ENCODE measurements at regions not wholly inside any gene's neighbourhood (a gene's known extent, or its start where the extent isn't known, plus 50 kb on each side); places are given as distances from the start of the nearest gene placed in this dataset.

GRCh38 chr17:53006006-53006405 is 816.7 kb upstream of the KIF2B start:
- TF ChIP-seq EZH2 (IDR thresholded peaks at IDR 0.05; ENCODE audit: borderline replicate concordance, low read depth, low read length, poor library complexity, severe bottlenecking) (no peak), CTCF (conservative IDR thresholded peaks at IDR 0.05; ENCODE audit: low read depth, low read length) (no peak)
- ChIA-PET POLR2A (ENCODE audit: low non-redundant PET) (no interaction called here), CTCF (no interaction called here)
- Histone ChIP-seq H3K9me3 (ENCODE audit: low read depth, low read length, poor library complexity, severe bottlenecking) (no peaks in the 10 kb centered on the region), H3K4me3 (ENCODE audit: low read depth, low read length, poor library complexity, severe bottlenecking) (no peak overlapping the region), H3K27ac (ENCODE audit: low read depth, low read length, poor library complexity, severe bottlenecking) (no peak overlapping the region), H3K4me1 (ENCODE audit: insufficient read depth, low read length, poor library complexity, severe bottlenecking) (no peaks in the 10 kb centered on the region), H3K27me3 (replicated peaks; ENCODE audit: insufficient read depth, low read depth, low read length, poor library complexity) (no peaks in the 10 kb centered on the region), H3K36me3 (ENCODE audit: insufficient read depth, low read length, poor library complexity, severe bottlenecking) (no peaks in the 10 kb centered on the region)
- no TSS peak for BruUV-seq (replicated peaks)
- intact Hi-C loops (cut with micrococcal nuclease; ENCODE audit: unreplicated experiment) = loop anchor here (10.0 kb wide), 1 partner anchor 59 kb away; no protein-coding TSS in a partner anchor
- DNase-seq (ENCODE audit: low spot score) = no peak

GRCh38 chr17:53004902-53005301 is 817.8 kb upstream of the KIF2B start:
- H3K27ac ChIP-seq (ENCODE audit: low read depth, low read length, poor library complexity, severe bottlenecking) = no peak overlapping the region
- H3K27me3 ChIP-seq (replicated peaks; ENCODE audit: insufficient read depth, low read depth, low read length, poor library complexity) = no peaks in the 10 kb centered on the region
- ChIA-PET POLR2A (ENCODE audit: low non-redundant PET) (no interaction called here), CTCF (no interaction called here)
- TF ChIP-seq EZH2 (IDR thresholded peaks at IDR 0.05; ENCODE audit: borderline replicate concordance, low read depth, low read length, poor library complexity, severe bottlenecking) = no peak
- TF ChIP-seq CTCF (conservative IDR thresholded peaks at IDR 0.05; ENCODE audit: low read depth, low read length) = no peak
- BruUV-seq (replicated peaks) = no TSS peak
- no peaks in the 10 kb centered on the region for H3K9me3 ChIP-seq (ENCODE audit: low read depth, low read length, poor library complexity, severe bottlenecking)
- H3K36me3 ChIP-seq (ENCODE audit: insufficient read depth, low read length, poor library complexity, severe bottlenecking) = no peaks in the 10 kb centered on the region
- intact Hi-C loops (cut with micrococcal nuclease; ENCODE audit: unreplicated experiment) = loop anchor here (10.0 kb wide), 1 partner anchor 60 kb away; no protein-coding TSS in a partner anchor
- DNase-seq (ENCODE audit: low spot score) = no peak
- H3K4me1 ChIP-seq (ENCODE audit: insufficient read depth, low read length, poor library complexity, severe bottlenecking) = no peaks in the 10 kb centered on the region
- H3K4me3 ChIP-seq (ENCODE audit: low read depth, low read length, poor library complexity, severe bottlenecking) = no peak overlapping the region

- H3K9me3 ChIP-seq (ENCODE audit: low read depth, low read length, poor library complexity, severe bottlenecking) = no peaks in the 10 kb centered on the region
- BruUV-seq (replicated peaks) = no TSS peak
- no peak overlapping the region for H3K27ac ChIP-seq (ENCODE audit: low read depth, low read length, poor library complexity, severe bottlenecking)
- POLR2A ChIA-PET (ENCODE audit: low non-redundant PET) = no interaction called here
- intact Hi-C loops (cut with micrococcal nuclease; ENCODE audit: unreplicated experiment) = no loop called here
- no peaks in the 10 kb centered on the region for H3K4me1 ChIP-seq (ENCODE audit: insufficient read depth, low read length, poor library complexity, severe bottlenecking)
- no peak overlapping the region for H3K4me3 ChIP-seq (ENCODE audit: low read depth, low read length, poor library complexity, severe bottlenecking)
- DNase-seq (ENCODE audit: low spot score) = no peak
- no peaks in the 10 kb centered on the region for H3K27me3 ChIP-seq (replicated peaks; ENCODE audit: insufficient read depth, low read depth, low read length, poor library complexity)
- CTCF ChIA-PET = no interaction called here
- H3K36me3 ChIP-seq (ENCODE audit: insufficient read depth, low read length, poor library complexity, severe bottlenecking) = no peaks in the 10 kb centered on the region
- TF ChIP-seq EZH2 (IDR thresholded peaks at IDR 0.05; ENCODE audit: borderline replicate concordance, low read depth, low read length, poor library complexity, severe bottlenecking) = no peak
- TF ChIP-seq CTCF (conservative IDR thresholded peaks at IDR 0.05; ENCODE audit: low read depth, low read length) = no peak
Observed at GRCh38 chr17:52995881-52996280, 826.8 kb upstream of the KIF2B start.

All from A673 (cell line).